ENCODE measurements at regions not wholly inside any gene's neighbourhood (a gene's known extent, or its start where the extent isn't known, plus 50 kb on each side); places are given as distances from the start of the nearest gene placed in this dataset.

DNA sequence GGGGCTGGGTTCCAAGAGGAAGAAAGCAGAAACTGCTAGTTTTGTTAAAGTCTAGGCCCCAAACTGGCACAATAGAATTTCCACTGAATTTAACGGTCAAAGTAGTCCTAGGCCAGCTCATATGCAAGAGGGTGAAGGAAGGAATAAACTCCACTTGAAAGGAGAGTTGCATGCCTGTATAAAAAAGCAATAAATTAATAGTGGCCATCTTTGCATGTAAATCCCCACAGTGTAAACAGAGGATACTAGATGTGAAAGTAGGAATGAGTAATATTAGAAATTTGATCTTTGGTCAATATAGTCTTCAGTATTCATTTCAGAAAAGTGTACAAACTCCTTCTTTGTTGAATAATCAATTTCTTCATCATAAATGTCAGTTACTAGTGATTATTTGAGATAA lies 403.1 kb downstream of the TMEM232 start:
- no CpG with 5 or more reads among the region's 1 CpG for WGBS (ENCODE audit: insufficient coverage)
- no peaks in the 10 kb centered on the region for H3K27me3 ChIP-seq (replicated peaks in 2 of 5; ENCODE audit: control insufficient read depth in 4 of 5, insufficient read depth in 5 of 5, low read length in 4 of 5)
- H3K27ac ChIP-seq (ENCODE audit: insufficient read depth in 1 of 2, low read depth in 1 of 2, low read length in 2 of 2, poor library complexity in 1 of 2, severe bottlenecking in 2 of 2): no peak overlapping the region
- H3K36me3 ChIP-seq (ENCODE audit: control insufficient read depth in 4 of 4, insufficient read depth in 4 of 4, low read length in 3 of 4): no peaks in the 10 kb centered on the region
- ChIA-PET CTCF (interaction anchor here (1.5 kb wide), 1 partner anchor 33 kb away, joined by 3 read pairs; no protein-coding TSS in a partner anchor), POLR2A (no interaction called here)
- no peaks in the 10 kb centered on the region for H3K9me3 ChIP-seq (ENCODE audit: control extremely low read depth in 1 of 5, control insufficient read depth in 4 of 5, insufficient read depth in 2 of 5, low read depth in 1 of 5, low read length in 4 of 5)
- no peaks in the 10 kb centered on the region for H3K4me1 ChIP-seq (ENCODE audit: control extremely low read depth in 1 of 4, control insufficient read depth in 4 of 4, insufficient read depth in 4 of 4, low read length in 3 of 4)
- DNase-seq: no peak
- no peak overlapping the region for H3K4me3 ChIP-seq (ENCODE audit: control insufficient read depth in 1 of 7, extremely low read depth in 1 of 7, insufficient read depth in 4 of 7, low read depth in 2 of 7, low read length in 6 of 7)

DNA sequence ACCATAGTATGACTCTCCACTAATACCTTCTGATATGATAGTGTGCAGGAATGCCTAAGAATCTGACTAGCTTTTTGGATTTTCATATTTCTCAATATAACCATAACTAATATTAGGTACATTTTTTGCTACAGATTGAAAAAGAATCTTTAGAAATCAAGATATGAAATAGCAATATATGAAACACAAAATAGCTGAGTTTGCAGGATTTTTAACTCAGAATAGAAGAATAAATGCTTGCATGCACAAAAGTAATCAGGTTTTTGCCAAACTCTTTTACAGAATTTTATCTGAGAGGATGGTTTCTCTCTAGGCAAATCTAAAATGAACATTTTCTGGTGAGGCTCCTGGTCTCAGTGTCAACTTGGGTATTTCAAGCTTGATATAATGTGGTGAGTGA lies 402.6 kb downstream of the TMEM232 start:
- no peak overlapping the region for H3K27ac ChIP-seq (ENCODE audit: insufficient read depth in 1 of 2, low read depth in 1 of 2, low read length in 2 of 2, poor library complexity in 1 of 2, severe bottlenecking in 2 of 2)
- ChIA-PET CTCF (interaction anchor here (1.5 kb wide), 1 partner anchor 34 kb away, joined by 3 read pairs; no protein-coding TSS in a partner anchor), POLR2A (no interaction called here)
- H3K36me3 ChIP-seq (ENCODE audit: control insufficient read depth in 4 of 4, insufficient read depth in 4 of 4, low read length in 3 of 4): no peaks in the 10 kb centered on the region
- no peak overlapping the region for H3K4me3 ChIP-seq (ENCODE audit: control insufficient read depth in 1 of 7, extremely low read depth in 1 of 7, insufficient read depth in 4 of 7, low read depth in 2 of 7, low read length in 6 of 7)
- H3K4me1 ChIP-seq (ENCODE audit: control extremely low read depth in 1 of 4, control insufficient read depth in 4 of 4, insufficient read depth in 4 of 4, low read length in 3 of 4): no peaks in the 10 kb centered on the region
- no peaks in the 10 kb centered on the region for H3K27me3 ChIP-seq (replicated peaks in 2 of 5; ENCODE audit: control insufficient read depth in 4 of 5, insufficient read depth in 5 of 5, low read length in 4 of 5)
- H3K9me3 ChIP-seq (ENCODE audit: control extremely low read depth in 1 of 5, control insufficient read depth in 4 of 5, insufficient read depth in 2 of 5, low read depth in 1 of 5, low read length in 4 of 5): no peaks in the 10 kb centered on the region
- no peak for DNase-seq

DNA sequence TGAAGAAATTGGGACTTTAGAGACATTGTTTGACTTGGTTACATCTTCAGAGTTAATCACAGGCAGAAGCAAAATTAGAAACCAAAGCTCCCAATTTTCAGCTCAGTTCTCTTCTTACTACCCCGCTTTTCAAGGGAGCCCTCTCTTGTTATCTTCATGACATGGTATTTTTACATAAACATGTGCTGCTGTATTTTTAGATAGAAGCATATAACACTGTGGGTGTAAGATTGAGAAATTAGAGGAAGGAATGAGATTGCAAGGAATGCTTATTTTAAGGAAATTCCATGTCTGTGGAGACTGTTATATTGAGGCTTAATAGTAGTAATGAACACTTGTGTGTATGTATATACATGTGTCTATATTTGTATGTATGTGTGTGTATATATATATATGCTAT lies 401.6 kb downstream of the TMEM232 start:
- CTCF ChIA-PET: no interaction called here

DNA sequence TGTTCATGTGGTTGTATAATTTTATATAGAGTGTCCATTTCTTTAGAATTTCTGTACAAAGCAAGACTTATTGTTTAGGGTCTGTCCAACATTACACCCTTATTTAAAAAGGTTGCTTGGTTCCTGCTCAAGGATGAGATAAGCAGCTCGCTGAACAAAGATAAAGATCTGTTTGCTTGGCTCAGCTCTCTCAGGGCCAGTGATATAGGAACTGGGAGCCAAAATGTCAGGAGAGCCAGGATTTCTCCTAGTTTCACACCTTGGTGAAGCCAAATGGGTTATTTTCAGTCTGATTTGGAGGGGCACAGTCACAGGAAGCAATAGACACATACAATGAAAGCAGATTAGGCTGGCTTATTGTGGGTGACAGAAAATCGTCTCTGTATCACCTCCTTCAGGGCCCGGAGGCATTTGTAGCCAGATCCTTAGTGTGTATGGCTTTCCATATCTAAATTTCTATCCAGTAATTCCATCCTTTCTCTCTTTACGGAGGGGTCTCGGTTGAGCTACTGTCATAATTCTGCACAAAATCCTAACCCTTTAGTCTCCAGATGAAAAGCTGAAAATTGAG lies 396.4 kb downstream of the TMEM232 start:
- POLR2A ChIA-PET: no interaction called here
- DNase-seq: no peak
- Histone ChIP-seq H3K4me3 (ENCODE audit: control insufficient read depth in 1 of 7, extremely low read depth in 1 of 7, insufficient read depth in 4 of 7, low read depth in 2 of 7, low read length in 6 of 7) (no peak overlapping the region), H3K9me3 (ENCODE audit: control extremely low read depth in 1 of 5, control insufficient read depth in 4 of 5, insufficient read depth in 2 of 5, low read depth in 1 of 5, low read length in 4 of 5) (no peaks in the 10 kb centered on the region), H3K36me3 (ENCODE audit: control insufficient read depth in 4 of 4, insufficient read depth in 4 of 4, low read length in 3 of 4) (no peaks in the 10 kb centered on the region), H3K27ac (ENCODE audit: insufficient read depth in 1 of 2, low read depth in 1 of 2, low read length in 2 of 2, poor library complexity in 1 of 2, severe bottlenecking in 2 of 2) (no peak overlapping the region), H3K27me3 (replicated peaks in 2 of 5; ENCODE audit: control insufficient read depth in 4 of 5, insufficient read depth in 5 of 5, low read length in 4 of 5) (no peaks in the 10 kb centered on the region), H3K4me1 (ENCODE audit: control extremely low read depth in 1 of 4, control insufficient read depth in 4 of 4, insufficient read depth in 4 of 4, low read length in 3 of 4) (no peaks in the 10 kb centered on the region)
- 50% methylated on average over 4 of the region's 5 CpGs for WGBS (ENCODE audit: insufficient coverage)
- CTCF ChIA-PET: no interaction called here

More for the DNA sequence above, 401.6 kb downstream of the TMEM232 start:
- WGBS (ENCODE audit: insufficient coverage): no CpG with 5 or more reads among the region's 1 CpG
- POLR2A ChIA-PET: no interaction called here
- Histone ChIP-seq H3K9me3 (ENCODE audit: control extremely low read depth in 1 of 5, control insufficient read depth in 4 of 5, insufficient read depth in 2 of 5, low read depth in 1 of 5, low read length in 4 of 5) (no peaks in the 10 kb centered on the region), H3K27ac (ENCODE audit: insufficient read depth in 1 of 2, low read depth in 1 of 2, low read length in 2 of 2, poor library complexity in 1 of 2, severe bottlenecking in 2 of 2) (no peak overlapping the region), H3K4me1 (ENCODE audit: control extremely low read depth in 1 of 4, control insufficient read depth in 4 of 4, insufficient read depth in 4 of 4, low read length in 3 of 4) (no peaks in the 10 kb centered on the region), H3K27me3 (replicated peaks in 2 of 5; ENCODE audit: control insufficient read depth in 4 of 5, insufficient read depth in 5 of 5, low read length in 4 of 5) (no peaks in the 10 kb centered on the region), H3K36me3 (ENCODE audit: control insufficient read depth in 4 of 4, insufficient read depth in 4 of 4, low read length in 3 of 4) (no peaks in the 10 kb centered on the region), H3K4me3 (ENCODE audit: control insufficient read depth in 1 of 7, extremely low read depth in 1 of 7, insufficient read depth in 4 of 7, low read depth in 2 of 7, low read length in 6 of 7) (no peak overlapping the region)
- no peak for DNase-seq

DNA sequence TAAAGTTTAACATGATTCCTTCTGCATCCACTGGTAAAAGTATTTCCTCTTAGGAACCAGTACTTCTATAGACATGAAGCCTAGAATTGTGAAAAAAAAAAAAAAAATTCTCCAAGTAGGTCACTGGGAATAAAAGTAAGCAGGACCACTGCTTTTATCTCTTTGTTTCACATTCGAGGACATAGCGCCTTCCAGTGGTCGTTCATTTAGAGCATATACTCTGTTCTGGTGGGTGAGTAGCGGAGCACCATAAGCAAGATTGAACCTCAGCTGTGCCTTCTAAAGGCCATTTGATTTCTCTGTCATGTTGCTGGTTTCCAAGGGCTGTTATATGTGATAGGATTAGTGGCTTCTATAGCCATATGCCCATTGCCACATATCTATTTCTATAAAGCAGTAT lies 393.1 kb downstream of the TMEM232 start:
- H3K36me3 ChIP-seq (ENCODE audit: control insufficient read depth in 4 of 4, insufficient read depth in 4 of 4, low read length in 3 of 4): no peaks in the 10 kb centered on the region
- WGBS (ENCODE audit: insufficient coverage): 86% methylated on average over 2 of the region's 4 CpGs
- no peak overlapping the region for H3K4me3 ChIP-seq (ENCODE audit: control insufficient read depth in 1 of 7, extremely low read depth in 1 of 7, insufficient read depth in 4 of 7, low read depth in 2 of 7, low read length in 6 of 7)
- H3K27ac ChIP-seq (ENCODE audit: insufficient read depth in 1 of 2, low read depth in 1 of 2, low read length in 2 of 2, poor library complexity in 1 of 2, severe bottlenecking in 2 of 2): no peak overlapping the region
- peak; percentile 8 to 15 (median 9) for DNase-seq
- H3K4me1 ChIP-seq (ENCODE audit: control extremely low read depth in 1 of 4, control insufficient read depth in 4 of 4, insufficient read depth in 4 of 4, low read length in 3 of 4): no peaks in the 10 kb centered on the region
- POLR2A ChIA-PET: interaction anchor here (0.5 kb wide), 1 partner anchor 329 kb away, joined by 3 read pairs; no protein-coding TSS in a partner anchor
- H3K9me3 ChIP-seq (ENCODE audit: control extremely low read depth in 1 of 5, control insufficient read depth in 4 of 5, insufficient read depth in 2 of 5, low read depth in 1 of 5, low read length in 4 of 5): no peaks in the 10 kb centered on the region
- peaks cover 0 to 2% (median 0%) of the 10 kb centered on the region in 5 experiments for H3K27me3 ChIP-seq (replicated peaks in 2 of 5; ENCODE audit: control insufficient read depth in 4 of 5, insufficient read depth in 5 of 5, low read length in 4 of 5)
- CTCF ChIA-PET: interaction anchor here (0.6 to 1.7 kb wide), 2 partner anchors 18 to 20 kb away, joined by 5 to 7 read pairs; no protein-coding TSS in a partner anchor

DNA sequence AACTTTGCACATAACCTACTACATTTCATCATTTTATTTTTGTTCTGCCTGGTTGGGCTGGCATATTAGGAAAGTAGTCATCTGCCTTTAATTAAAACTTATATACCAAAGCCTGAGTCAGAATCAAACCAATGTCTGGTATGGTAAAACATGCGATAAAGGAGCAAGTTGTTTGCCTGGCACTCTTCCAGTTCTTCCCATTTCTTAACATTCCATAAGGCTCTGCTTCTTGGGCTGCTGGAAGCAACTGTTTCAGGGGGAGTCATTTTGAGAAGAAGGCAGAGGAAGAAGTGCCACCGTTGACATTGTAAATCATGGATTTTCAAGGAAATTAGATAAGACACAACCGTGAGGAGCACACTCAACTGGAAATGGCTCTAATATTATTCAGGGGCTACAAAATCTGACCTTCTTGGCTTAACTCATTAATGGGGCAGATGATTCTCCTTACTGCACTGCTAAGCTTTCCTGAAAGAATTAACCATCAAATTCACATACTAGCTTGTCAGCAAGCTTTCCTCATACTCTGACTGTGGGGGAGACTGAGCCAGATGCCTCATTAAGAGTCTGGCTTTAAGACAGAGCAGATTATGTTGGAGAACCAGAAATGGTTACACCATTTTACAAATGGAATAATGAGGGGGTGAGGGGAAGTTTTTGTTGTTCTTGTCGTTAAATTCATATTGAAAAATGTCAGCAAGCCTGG lies 391.0 kb downstream of the TMEM232 start:
- Histone ChIP-seq H3K27ac (ENCODE audit: insufficient read depth in 1 of 2, low read depth in 1 of 2, low read length in 2 of 2, poor library complexity in 1 of 2, severe bottlenecking in 2 of 2) (no peak overlapping the region), H3K9me3 (ENCODE audit: control extremely low read depth in 1 of 5, control insufficient read depth in 4 of 5, insufficient read depth in 2 of 5, low read depth in 1 of 5, low read length in 4 of 5) (no peaks in the 10 kb centered on the region), H3K36me3 (ENCODE audit: control insufficient read depth in 4 of 4, insufficient read depth in 4 of 4, low read length in 3 of 4) (no peaks in the 10 kb centered on the region), H3K4me1 (ENCODE audit: control extremely low read depth in 1 of 4, control insufficient read depth in 4 of 4, insufficient read depth in 4 of 4, low read length in 3 of 4) (no peaks in the 10 kb centered on the region), H3K27me3 (replicated peaks in 2 of 5; ENCODE audit: control insufficient read depth in 4 of 5, insufficient read depth in 5 of 5, low read length in 4 of 5) (peaks cover 0 to 2% (median 0%) of the 10 kb centered on the region in 5 experiments), H3K4me3 (ENCODE audit: control insufficient read depth in 1 of 7, extremely low read depth in 1 of 7, insufficient read depth in 4 of 7, low read depth in 2 of 7, low read length in 6 of 7) (no peak overlapping the region)
- no peak for DNase-seq
- CTCF ChIA-PET: no interaction called here
- POLR2A ChIA-PET: no interaction called here
- 48% methylated on average over 3 of the region's 4 CpGs for WGBS (ENCODE audit: insufficient coverage)

DNA sequence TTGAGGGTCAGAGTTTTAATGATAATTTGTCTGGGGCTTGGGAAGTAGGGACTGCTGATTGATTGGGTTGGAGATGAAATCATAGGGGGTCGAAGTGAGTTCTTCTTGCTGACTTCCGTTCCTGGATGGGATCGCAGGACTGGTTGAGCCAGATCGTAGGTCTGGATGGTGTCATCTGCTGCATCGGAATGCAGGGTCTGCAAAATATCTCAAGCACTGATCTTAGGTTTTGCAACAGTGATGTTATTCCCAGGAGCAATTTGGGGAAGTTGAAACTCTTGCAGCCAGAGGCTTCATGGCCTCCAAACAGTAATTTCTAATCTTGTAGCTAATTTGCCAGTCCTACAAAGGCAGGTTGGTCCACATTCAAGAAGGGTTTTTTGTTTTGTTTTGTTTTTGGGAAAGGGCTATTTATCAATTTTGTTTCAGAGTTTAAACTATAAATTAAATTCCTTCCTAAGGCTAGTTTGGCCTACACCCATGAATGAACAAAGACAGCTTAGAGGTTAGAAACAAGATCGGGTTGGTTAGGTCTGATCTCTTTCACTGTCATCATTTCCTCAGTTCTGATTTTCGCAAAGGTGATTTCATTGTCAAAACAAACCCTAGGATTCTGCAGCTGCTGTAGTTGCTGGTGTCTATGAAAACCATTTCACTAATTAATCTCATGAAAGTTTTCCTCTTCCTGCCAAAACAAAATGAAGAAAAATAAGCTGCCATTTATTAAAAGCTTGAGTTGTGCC lies 388.0 kb downstream of the TMEM232 start:
- DNase-seq: no peak
- ChIA-PET POLR2A (no interaction called here), CTCF (no interaction called here)

More for the DNA sequence above, 388.0 kb downstream of the TMEM232 start:
- 100% methylated on average over 7 of the region's 7 CpGs for WGBS (ENCODE audit: insufficient coverage)
- Histone ChIP-seq H3K27me3 (replicated peaks in 2 of 5; ENCODE audit: control insufficient read depth in 4 of 5, insufficient read depth in 5 of 5, low read length in 4 of 5) (peaks cover 0 to 2% (median 0%) of the 10 kb centered on the region in 5 experiments), H3K4me1 (ENCODE audit: control extremely low read depth in 1 of 4, control insufficient read depth in 4 of 4, insufficient read depth in 4 of 4, low read length in 3 of 4) (no peaks in the 10 kb centered on the region), H3K9me3 (ENCODE audit: control extremely low read depth in 1 of 5, control insufficient read depth in 4 of 5, insufficient read depth in 2 of 5, low read depth in 1 of 5, low read length in 4 of 5) (no peaks in the 10 kb centered on the region), H3K36me3 (ENCODE audit: control insufficient read depth in 4 of 4, insufficient read depth in 4 of 4, low read length in 3 of 4) (no peaks in the 10 kb centered on the region), H3K27ac (ENCODE audit: insufficient read depth in 1 of 2, low read depth in 1 of 2, low read length in 2 of 2, poor library complexity in 1 of 2, severe bottlenecking in 2 of 2) (no peak overlapping the region), H3K4me3 (ENCODE audit: control insufficient read depth in 1 of 7, extremely low read depth in 1 of 7, insufficient read depth in 4 of 7, low read depth in 2 of 7, low read length in 6 of 7) (no peak overlapping the region)
